ENCODE measurements at regions not wholly inside any gene's neighbourhood (a gene's known extent, or its start where the extent isn't known, plus 50 kb on each side); places are given as distances from the start of the nearest gene placed in this dataset.
A peak's percentile ranks its signal among the peaks of the same experiment; 100 is the strongest.
"Not testable (repeated sequence)": the region's sequence is repeated elsewhere in the genome, so short reads cannot be mapped to it uniquely, and the experiment has no call there.

GRCh38 chr5:67547682-67548081, 351.1 kb upstream of the CD180 start:
- ChIA-PET POLR2A (no interaction called here), CTCF (no interaction called here)
- no peak for TF ChIP-seq CTCF (IDR thresholded peaks at IDR 0.05)
- intact Hi-C loops (cut with micrococcal nuclease), result no loop called here
- no peak for DNase-seq
- H3K4me3 Mint-ChIP-seq, result no peak overlapping the region
- ATAC-seq (ENCODE audit: low read depth), result no peak
- peaks cover 9% of the 10 kb centered on the region for H3K9me3 Mint-ChIP-seq
- H3K36me3 Mint-ChIP-seq (ENCODE audit: low read depth), result no peaks in the 10 kb centered on the region
- no peak overlapping the region for H3K27ac Mint-ChIP-seq
- no peaks in the 10 kb centered on the region for H3K27me3 Mint-ChIP-seq
- peaks cover 22% of the 10 kb centered on the region for H3K4me1 Mint-ChIP-seq

- H3K36me3 Mint-ChIP-seq (ENCODE audit: low read depth); DNase-seq; H3K27me3 Mint-ChIP-seq; H3K9me3 Mint-ChIP-seq; intact Hi-C loops (cut with micrococcal nuclease); CTCF ChIA-PET; POLR2A ChIA-PET: not testable (repeated sequence)
- Mint-ChIP-seq H3K4me1 (peaks cover 25% of the 10 kb centered on the region), H3K27ac (peak overlapping the region; percentile 68), H3K4me3 (peak overlapping the region; percentile 39)
- ATAC-seq (ENCODE audit: low read depth), result peak; percentile 65
Observed at GRCh38 chr5:67544942-67545341, 348.3 kb upstream of the CD180 start.

- Mint-ChIP-seq H3K9me3 (peaks cover 9% of the 10 kb centered on the region), H3K36me3 (ENCODE audit: low read depth) (no peaks in the 10 kb centered on the region), H3K27me3 (no peaks in the 10 kb centered on the region), H3K27ac (no peak overlapping the region), H3K4me1 (peaks cover 25% of the 10 kb centered on the region), H3K4me3 (no peak overlapping the region)
- no peak for TF ChIP-seq CTCF (IDR thresholded peaks at IDR 0.05)
- CTCF ChIA-PET, result no interaction called here
- no peak for DNase-seq
- POLR2A ChIA-PET, result no interaction called here
- no peak for ATAC-seq (ENCODE audit: low read depth)
- intact Hi-C loops (cut with micrococcal nuclease), result no loop called here
Observed at GRCh38 chr5:67543720-67544270, 347.2 kb upstream of the CD180 start.

GRCh38 chr5:67542479-67542878, 345.9 kb upstream of the CD180 start:
- H3K4me3 Mint-ChIP-seq, result no peak overlapping the region
- ATAC-seq (ENCODE audit: low read depth), result no peak
- peaks cover 22% of the 10 kb centered on the region for H3K4me1 Mint-ChIP-seq
- DNase-seq, result no peak
- CTCF ChIA-PET, result no interaction called here
- no peak for TF ChIP-seq CTCF (IDR thresholded peaks at IDR 0.05)
- intact Hi-C loops (cut with micrococcal nuclease), result no loop called here
- H3K27ac Mint-ChIP-seq, result no peak overlapping the region
- no peaks in the 10 kb centered on the region for H3K27me3 Mint-ChIP-seq
- H3K9me3 Mint-ChIP-seq, result peaks cover 9% of the 10 kb centered on the region
- POLR2A ChIA-PET, result no interaction called here
- no peaks in the 10 kb centered on the region for H3K36me3 Mint-ChIP-seq (ENCODE audit: low read depth)

- no peak for TF ChIP-seq CTCF (IDR thresholded peaks at IDR 0.05)
- no peak for DNase-seq
- H3K9me3 Mint-ChIP-seq, result peaks cover 9% of the 10 kb centered on the region
- ChIA-PET CTCF (no interaction called here), POLR2A (no interaction called here)
- H3K36me3 Mint-ChIP-seq (ENCODE audit: low read depth), result no peaks in the 10 kb centered on the region
- no peak overlapping the region for H3K4me3 Mint-ChIP-seq
- no peak for ATAC-seq (ENCODE audit: low read depth)
- H3K4me1 Mint-ChIP-seq, result peaks cover 22% of the 10 kb centered on the region
- intact Hi-C loops (cut with micrococcal nuclease), result no loop called here
- H3K27me3 Mint-ChIP-seq, result no peaks in the 10 kb centered on the region
- no peak overlapping the region for H3K27ac Mint-ChIP-seq
Observed at GRCh38 chr5:67541875-67542274, 345.3 kb upstream of the CD180 start.

- H3K36me3 Mint-ChIP-seq (ENCODE audit: low read depth), result no peaks in the 10 kb centered on the region
- CTCF ChIA-PET, result no interaction called here
- H3K9me3 Mint-ChIP-seq, result no peaks in the 10 kb centered on the region
Observed at GRCh38 chr5:67538855-67539506, 342.4 kb upstream of the CD180 start.

More at GRCh38 chr5:67538855-67539506, 342.4 kb upstream of the CD180 start:
- POLR2A ChIA-PET, result no interaction called here
- no peak for TF ChIP-seq CTCF (IDR thresholded peaks at IDR 0.05)
- no peak for DNase-seq
- H3K27ac Mint-ChIP-seq, result no peak overlapping the region
- no peak for ATAC-seq (ENCODE audit: low read depth)
- no peak overlapping the region for H3K4me3 Mint-ChIP-seq
- no peaks in the 10 kb centered on the region for H3K27me3 Mint-ChIP-seq
- H3K4me1 Mint-ChIP-seq, result peaks cover 10% of the 10 kb centered on the region
- intact Hi-C loops (cut with micrococcal nuclease), result no loop called here

All from activated B cell treated with CpG ODN at 0.5 μM for 24 hours (primary cell).